K562 (cell line): ENCODE measurements at regions not wholly inside any gene's neighbourhood (a gene's known extent, or its start where the extent isn't known, plus 50 kb on each side); places are given as distances from the start of the nearest gene placed in this dataset.
A peak's percentile ranks its signal among the peaks of the same experiment; 100 is the strongest.
"Not testable (repeated sequence)": the region's sequence is repeated elsewhere in the genome, so short reads cannot be mapped to it uniquely, and the experiment has no call there.

Source experiments
- ATAC-seq: fragments of 200-7000 bp; cut with Tn5 transposase; 3 replicates; pipeline ENCODE4 v1.9.1; 2020; ENCODE audit warnings: moderate library complexity
- BruUV-seq: library from RNA; stranded (reverse); fragments of 400-500 nt; replicated peaks from 2 replicates; lab custom pipeline; 2021; lab: Mats Ljungman, UMichigan
- CTCF ChIA-PET: fragments of 300-600 bp; formaldehyde crosslinking; extraction: SDS; loops from one replicate; lab custom pipeline; 2021; ENCODE audit warnings: low intra/inter-chr PET ratio; lab: Yijun Ruan, JAX
- POLR2A ChIA-PET: fragments of 300-600, 350-650 bp; sonication (Branson Sonifier 250); formaldehyde crosslinking; extraction: SDS; loops from one replicate; lab custom pipeline; 2021; ENCODE audit warnings: antibody characterized with exemption, inconsistent platforms; lab: Yijun Ruan, JAX
- DNase-seq, 4 experiments: peaks; one replicate each; pipeline versions ENCODE4 v3.0.0 to v3.0.0-alpha.2; 2011 to 2018; ENCODE audit warnings: low spot score in 3 of 4, mixed read lengths in 3 of 4; ENCODE audit errors: extremely low read depth in 1 of 4
- FAIRE-seq: peaks from 2 replicates; lab custom pipeline; 2011; peaks lifted over from hg19 to GRCh38; lab: Jason Lieb, UNC
- H2AFZ ChIP-seq: 2 replicates; pipeline ENCODE4 v1.6.0; 2011; ENCODE audit warnings: low read depth, low read length, control low read depth, inconsistent platforms
- H3K27ac ChIP-seq: fragments of 200-600 bp; 3 replicates; pipeline ENCODE4 v1.8.0; 2011; ENCODE audit warnings: low read depth, mild to moderate bottlenecking, control low read depth, inconsistent platforms, low read length, moderate library complexity, mixed read lengths; ENCODE audit errors: extremely low read depth
- H3K27me3 ChIP-seq, 2 experiments: fragments of 300-600 bp in 1 of 2; 2 replicates in 1 of 2; 3 replicates in 1 of 2; pipeline versions ENCODE4 v1.6.0 to v1.8.0; 2011; ENCODE audit warnings: inconsistent platforms in 2 of 2, low read length in 2 of 2, mild to moderate bottlenecking in 1 of 2, mixed read lengths in 1 of 2, moderate library complexity in 1 of 2; ENCODE audit not compliant: control insufficient read depth in 2 of 2, insufficient read depth in 2 of 2
- H3K36me3 ChIP-seq: fragments of 300-600 bp; 3 replicates; pipeline ENCODE4 v1.8.0; 2011; ENCODE audit warnings: mild to moderate bottlenecking, low read length, inconsistent platforms; ENCODE audit not compliant: control insufficient read depth, insufficient read depth
- H3K4me1 ChIP-seq, 2 experiments: fragments of 200-600 bp in 1 of 2; replicated peaks in 1 of 2; 2 replicates in 1 of 2; 3 replicates in 1 of 2; pipeline versions ENCODE4 v1.5.1 to v1.8.0; 2011; ENCODE audit warnings: inconsistent platforms in 2 of 2, low read length in 2 of 2, mild to moderate bottlenecking in 1 of 2, mixed read lengths in 1 of 2, moderate library complexity in 1 of 2; ENCODE audit not compliant: control insufficient read depth in 2 of 2, insufficient read depth in 2 of 2
- H3K4me2 ChIP-seq: 2 replicates; pipeline ENCODE4 v1.6.1; 2011; ENCODE audit warnings: low read length, control low read depth, inconsistent platforms, mixed read lengths; ENCODE audit not compliant: insufficient read depth
- H3K4me3 ChIP-seq: fragments of 200-600 bp; sonication (generic), shearing (Covaris generic); 2 replicates; pipeline ENCODE4 v1.5.1; 2016; ENCODE audit warnings: control low read depth, inconsistent platforms
- H3K79me2 ChIP-seq: fragments of 200-600 bp; 3 replicates; pipeline ENCODE4 v1.8.0; 2011; ENCODE audit warnings: low read length, inconsistent platforms; ENCODE audit not compliant: control insufficient read depth, insufficient read depth
- H3K9ac ChIP-seq, 2 experiments: 2 replicates each; pipeline versions ENCODE4 v1.6.0 to v1.6.1; 2011; ENCODE audit warnings: low read depth in 2 of 2, low read length in 2 of 2, control low read depth in 1 of 2, inconsistent platforms in 1 of 2, mild to moderate bottlenecking in 1 of 2, mixed read lengths in 1 of 2; ENCODE audit not compliant: insufficient read depth in 1 of 2
- H3K9me1 ChIP-seq: one replicate; pipeline ENCODE4 v1.6.0; 2011; ENCODE audit warnings: inconsistent platforms, mild to moderate bottlenecking, low read length, moderate library complexity; ENCODE audit not compliant: control insufficient read depth, insufficient read depth
- H3K9me3 ChIP-seq: replicated peaks from 2 replicates; pipeline ENCODE4 v1.5.1; 2011; ENCODE audit warnings: low read depth, low read length, inconsistent platforms; ENCODE audit not compliant: control insufficient read depth, insufficient read depth
- H4K20me1 ChIP-seq: replicated peaks from 2 replicates; pipeline ENCODE4 v1.6.1; 2011; ENCODE audit warnings: low read length, inconsistent platforms, mixed read lengths; ENCODE audit not compliant: control insufficient read depth, insufficient read depth
- CHAMP1 ChIP-seq: fragments of 450-650 bp; IDR thresholded peaks from 2 replicates; pipeline ENCODE4 v1.6.1; 2016; ENCODE audit warnings: mild to moderate bottlenecking
- FOXP4 ChIP-seq: sonication (generic); formaldehyde crosslinking; IDR thresholded peaks from 2 replicates; pipeline ENCODE4 v1.8.0; 2022; ENCODE audit warnings: mild to moderate bottlenecking, missing genetic modification reagents, borderline replicate concordance
- MBD2 ChIP-seq: sonication (generic); IDR thresholded peaks from 2 replicates; pipeline ENCODE4 v1.6.1; 2016; ENCODE audit warnings: low read depth, borderline replicate concordance
- NR3C1 ChIP-seq: sonication (generic); formaldehyde crosslinking; IDR thresholded peaks from 2 replicates; pipeline ENCODE4 v1.8.1; 2022; ENCODE audit warnings: missing genetic modification reagents
- POLR2B ChIP-seq: fragments of 450-650 bp; IDR thresholded peaks from 2 replicates; pipeline ENCODE4 v1.6.1; 2018; ENCODE audit warnings: low read depth; ENCODE audit not compliant: partially characterized antibody
- TFE3 ChIP-seq: fragments of 450-650 bp; formaldehyde crosslinking; IDR thresholded peaks from 2 replicates; pipeline ENCODE4 v1.4.0; 2020; ENCODE audit warnings: mild to moderate bottlenecking, mixed read lengths
- ZNF354B ChIP-seq: fragments of 250-450 bp; sonication (Bioruptor Pico); IDR thresholded peaks from 2 replicates; pipeline ENCODE4 v1.4.0; 2020
- WGBS: fragments of 100-300 bp; shearing (Covaris generic); methylation state at CpG from one replicate; pipeline ENCODE4 v1.1.6; 2016; ENCODE audit warnings: low coverage, mixed read lengths; ENCODE audit not compliant: insufficient coverage; ENCODE audit errors: missing lambda C conversion rate; 5-methylcytosine and 5-hydroxymethylcytosine counted together
- in situ Hi-C: fragments of 300-500 bp; cut with MboI; formaldehyde crosslinking; loops from 4 replicates; pipeline ENCODE4 v1.15.0; 2018; ENCODE audit warnings: inconsistent platforms, mixed read lengths
- intact Hi-C: fragments of 100-400 bp; cut with micrococcal nuclease; formaldehyde crosslinking; loops from 2 replicates; pipeline ENCODE4 v1.14.2; 2022

- no peak for TF ChIP-seq CHAMP1
- TF ChIP-seq ZNF354B (CRISPR knock-in tag), result no peak
- TF ChIP-seq, all 486 proteins: peak for 0
Measured at GRCh38 chr7:24444666-24445440, 128.4 kb upstream of the PALS2 start (continued).

DNA sequence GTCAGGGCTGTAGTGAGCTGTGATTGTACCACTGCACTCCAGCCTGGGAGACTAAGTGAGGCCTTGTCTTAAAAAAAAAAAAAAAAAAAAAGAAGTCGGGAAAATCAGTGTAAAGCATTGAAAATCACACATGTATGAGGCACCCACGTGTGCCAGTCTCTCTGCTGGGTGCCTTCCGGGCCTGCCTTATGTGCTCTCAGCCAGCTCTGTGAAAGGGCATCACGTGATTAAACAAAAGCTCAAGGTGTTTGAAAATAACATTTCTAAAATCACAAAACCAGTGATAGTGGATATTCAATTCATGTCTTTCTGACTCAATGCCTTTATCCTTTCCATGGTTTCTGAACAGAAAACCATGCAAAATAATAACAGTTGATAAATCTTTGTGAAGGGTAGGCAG lies 125.2 kb upstream of the PALS2 start:
- in situ Hi-C loops, result no loop called here
- no peak for DNase-seq
- H3K9me3 ChIP-seq, result no peaks in the 10 kb centered on the region
- H2AFZ ChIP-seq, result no peak overlapping the region
- WGBS, result 0% methylated on average over 3 of the region's 4 CpGs
- no peaks in the 10 kb centered on the region for H4K20me1 ChIP-seq
- ChIA-PET POLR2A (no interaction called here), CTCF (interaction anchor here (0.7 kb wide), 1 partner anchor 11 kb away, joined by 3 read pairs; no protein-coding TSS in a partner anchor)
- no peak overlapping the region for H3K9ac ChIP-seq
- no peak overlapping the region for H3K27ac ChIP-seq
- H3K4me1 ChIP-seq, result no peaks in the 10 kb centered on the region
- intact Hi-C loops, result no loop called here
- no TSS peak for BruUV-seq
- no peak for ATAC-seq
- TF ChIP-seq TFE3 (CRISPR knock-in tag), result peak; percentile 84
- no peak for TF ChIP-seq POLR2B
- TF ChIP-seq FOXP4 (CRISPR knock-in tag), result no peak
- no peak for TF ChIP-seq NR3C1 (CRISPR knock-in tag)
- no peak for TF ChIP-seq MBD2
- H3K36me3 ChIP-seq, result no peaks in the 10 kb centered on the region
- no peak overlapping the region for H3K4me3 ChIP-seq
- H3K4me2 ChIP-seq, result no peak overlapping the region
- no peak for FAIRE-seq
- peaks cover 7 to 34% of the 10 kb centered on the region in 2 experiments for H3K27me3 ChIP-seq
- H3K79me2 ChIP-seq, result no peaks in the 10 kb centered on the region
- no peaks in the 10 kb centered on the region for H3K9me1 ChIP-seq

DNA sequence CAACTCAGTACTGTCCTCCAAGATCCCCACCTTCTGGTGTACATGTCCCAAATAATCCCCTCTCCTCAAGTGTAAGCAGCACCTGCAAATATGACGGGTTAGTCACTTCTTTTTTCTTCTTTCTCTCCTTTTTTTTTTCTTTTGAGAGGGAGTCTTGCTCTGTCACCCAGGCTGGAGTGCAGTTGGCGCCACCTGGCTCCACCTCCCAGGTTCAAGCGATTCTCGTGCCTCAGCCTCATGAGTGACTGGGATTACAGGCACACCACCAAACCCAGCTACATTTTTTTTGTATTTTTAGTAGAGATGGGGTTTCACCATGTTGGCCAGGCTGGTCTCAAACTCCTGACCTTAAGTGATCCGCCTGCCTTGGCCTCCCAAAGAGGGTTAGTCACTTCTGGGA lies 123.8 kb upstream of the PALS2 start:
- FAIRE-seq, H3K4me3 ChIP-seq, H2AFZ ChIP-seq, CTCF ChIA-PET, H3K4me1 ChIP-seq, H3K4me2 ChIP-seq, BruUV-seq, DNase-seq, H3K9me3 ChIP-seq, H3K9ac ChIP-seq, H3K79me2 ChIP-seq, intact Hi-C loops, ATAC-seq, in situ Hi-C loops, H4K20me1 ChIP-seq, H3K9me1 ChIP-seq, H3K27ac ChIP-seq, H3K36me3 ChIP-seq: not testable (repeated sequence)
- 0% methylated on average over 5 of the region's 5 CpGs for WGBS
- H3K27me3 ChIP-seq, result peaks cover 7 to 39% of the 10 kb centered on the region in 2 experiments
- POLR2A ChIA-PET, result interaction anchor here (0.6 kb wide), 2 partner anchors 27 to 66 kb away, joined by 3 to 4 read pairs; no protein-coding TSS in a partner anchor
